Transverse colon (tissue), 4 donors: ENCODE measurements at regions not wholly inside any gene's neighbourhood (a gene's known extent, or its start where the extent isn't known, plus 50 kb on each side); places are given as distances from the start of the nearest gene placed in this dataset.
A peak's percentile ranks its signal among the peaks of the same experiment; 100 is the strongest.

Experiments
- DNase-seq: peaks from one replicate; pipeline ENCODE4 v3.0.0-alpha.2; 2019
- H3K27ac ChIP-seq, 4 donors: fragments of 200-600 bp; sonication (generic); 2 replicates each; pipeline ENCODE4 v1.5.1; 2016 to 2018; ENCODE audit warnings: inconsistent platforms in 4 of 4
- H3K27me3 ChIP-seq: fragments of 200-600 bp; sonication (generic); 2 replicates; pipeline ENCODE4 v1.5.1; 2017; ENCODE audit warnings: inconsistent platforms
- H3K36me3 ChIP-seq, 4 donors: fragments of 200-600 bp; sonication (generic); 2 replicates each; pipeline ENCODE4 v1.5.1; 2017 to 2019; ENCODE audit warnings: inconsistent platforms in 4 of 4
- H3K4me1 ChIP-seq, 4 donors: fragments of 200-600 bp; sonication (generic); 2 replicates each; pipeline ENCODE4 v1.5.1; 2017 to 2020; ENCODE audit warnings: inconsistent platforms in 4 of 4
- H3K4me3 ChIP-seq, 4 donors: fragments of 200-600 bp; sonication (generic); 1 replicate in 1 of 4; 2 replicates in 3 of 4; pipeline versions ENCODE4 v1.5.1 to v1.6.1; 2017 to 2019; ENCODE audit warnings: inconsistent platforms in 4 of 4
- H3K9me3 ChIP-seq, 2 donors: fragments of 200-600 bp; sonication (generic); 2 replicates each; pipeline ENCODE4 v1.5.1; 2017 to 2019; ENCODE audit warnings: inconsistent platforms in 2 of 2
- EP300 ChIP-seq: sonication (generic); formaldehyde crosslinking; IDR thresholded peaks from one replicate; pipeline ENCODE4 v1.6.1; 2017; ENCODE audit warnings: antibody characterized with exemption, low read depth
- POLR2A ChIP-seq: fragments of 450-650 bp; IDR thresholded peaks from one replicate; pipeline ENCODE4 v1.6.1; 2016; ENCODE audit warnings: antibody characterized with exemption, mild to moderate bottlenecking, moderate library complexity
- POLR2AphosphoS5 ChIP-seq, 3 donors: sonication (generic); formaldehyde crosslinking; IDR thresholded peaks; one replicate each; pipeline ENCODE4 v1.6.1; 2016; ENCODE audit warnings: antibody characterized with exemption in 3 of 3
- WGBS, 2 donors: methylation state at CpG; one replicate each; pipeline ENCODE4 v1.1.5; 2018; ENCODE audit warnings: low coverage in 1 of 2; 5-methylcytosine and 5-hydroxymethylcytosine counted together
- in situ Hi-C, 4 donors: fragments of 200-750 bp; cut with MboI; loops; one replicate each; pipeline versions ENCODE4 v1.15.0 to v1.15.1; 2017; ENCODE audit warnings: low sequenced_read_pairs in 3 of 4, low pct_ligation_motif_present in 1 of 4, low pct_unique_long_range_greater_than_20kb in 1 of 4
- intact Hi-C: fragments of 100-400 bp; cut with DNase I; formaldehyde crosslinking; loops from one replicate; pipeline ENCODE4 v1.15.1; 2023; ENCODE audit warnings: low total_unique reads
- TF ChIP-seq, protein P1 (sequence below), 5 experiments: fragments of 200-600 bp in 3 of 5; fragments of 450-650 bp in 2 of 5; sonication (generic) in 3 of 5; IDR thresholded peaks; 1 replicate in 2 of 5; 2 replicates in 3 of 5; pipeline ENCODE4 v1.5.1; 2016 to 2017; ENCODE audit warnings: antibody characterized with exemption in 5 of 5, inconsistent platforms in 3 of 5, mild to moderate bottlenecking in 2 of 5, moderate library complexity in 1 of 5

GRCh38 chr10:10612151-10612550 lies 405.5 kb upstream of the CELF2 start:
- Histone ChIP-seq H3K27me3 (no peaks in the 10 kb centered on the region), H3K4me1 (peaks cover 0 to 9% (median 0%) of the 10 kb centered on the region in 4 donors), H3K9me3 (no peaks in the 10 kb centered on the region), H3K4me3 (no peak overlapping the region), H3K36me3 (no peaks in the 10 kb centered on the region), H3K27ac (no peak overlapping the region)
- WGBS, 2 donors = 77 to 85% methylated on average over 3 of the region's 3 CpGs
- DNase-seq = no peak
- TF ChIP-seq EP300 (no peak), POLR2AphosphoS5 (IDR thresholded peaks at IDR 0.05) (no peak), POLR2A (no peak)
- TF ChIP-seq, protein P1, sequence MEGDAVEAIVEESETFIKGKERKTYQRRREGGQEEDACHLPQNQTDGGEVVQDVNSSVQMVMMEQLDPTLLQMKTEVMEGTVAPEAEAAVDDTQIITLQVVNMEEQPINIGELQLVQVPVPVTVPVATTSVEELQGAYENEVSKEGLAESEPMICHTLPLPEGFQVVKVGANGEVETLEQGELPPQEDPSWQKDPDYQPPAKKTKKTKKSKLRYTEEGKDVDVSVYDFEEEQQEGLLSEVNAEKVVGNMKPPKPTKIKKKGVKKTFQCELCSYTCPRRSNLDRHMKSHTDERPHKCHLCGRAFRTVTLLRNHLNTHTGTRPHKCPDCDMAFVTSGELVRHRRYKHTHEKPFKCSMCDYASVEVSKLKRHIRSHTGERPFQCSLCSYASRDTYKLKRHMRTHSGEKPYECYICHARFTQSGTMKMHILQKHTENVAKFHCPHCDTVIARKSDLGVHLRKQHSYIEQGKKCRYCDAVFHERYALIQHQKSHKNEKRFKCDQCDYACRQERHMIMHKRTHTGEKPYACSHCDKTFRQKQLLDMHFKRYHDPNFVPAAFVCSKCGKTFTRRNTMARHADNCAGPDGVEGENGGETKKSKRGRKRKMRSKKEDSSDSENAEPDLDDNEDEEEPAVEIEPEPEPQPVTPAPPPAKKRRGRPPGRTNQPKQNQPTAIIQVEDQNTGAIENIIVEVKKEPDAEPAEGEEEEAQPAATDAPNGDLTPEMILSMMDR (IDR thresholded peaks at IDR 0.05) = no peak
- intact Hi-C loops (no loop called here), in situ Hi-C loops (no loop called here)

DNA sequence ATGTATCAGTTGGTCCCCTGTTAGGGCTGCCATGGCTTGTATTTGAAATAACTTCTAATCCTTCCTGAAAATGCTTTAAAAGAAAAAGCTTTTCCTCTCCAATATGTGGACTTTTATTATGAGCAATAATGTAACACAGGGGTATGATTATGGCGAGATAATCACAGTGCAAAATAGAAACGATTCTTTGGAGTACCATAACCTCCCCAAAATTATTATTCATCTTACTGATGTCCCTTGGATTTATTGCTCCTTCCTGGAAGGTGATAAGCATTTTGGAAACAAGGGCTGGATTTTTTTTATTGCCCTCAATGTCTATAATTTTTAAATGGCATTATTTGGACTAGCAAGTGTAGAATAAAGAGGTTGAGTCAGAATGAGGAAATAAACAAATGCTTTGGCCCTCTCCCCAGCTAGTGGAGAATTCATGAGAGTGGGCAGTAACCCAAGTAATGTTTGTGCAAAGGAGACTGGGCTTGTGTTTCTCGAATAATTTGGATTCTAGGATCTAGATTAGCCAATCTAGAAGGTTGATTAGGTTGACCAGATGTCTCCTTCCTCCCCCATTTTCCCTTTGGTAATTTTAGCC lies 403.9 kb upstream of the CELF2 start:
- TF ChIP-seq, protein P1 (IDR thresholded peaks at IDR 0.05) = no peak
- TF ChIP-seq POLR2A (no peak), POLR2AphosphoS5 (IDR thresholded peaks at IDR 0.05) (peak in 1 of 3 donors; percentile 12), EP300 (no peak)
- Histone ChIP-seq H3K4me1 (peaks cover 0 to 9% (median 0%) of the 10 kb centered on the region in 4 donors), H3K4me3 (no peak overlapping the region), H3K27ac (peak overlapping the region in 1 of 4 donors; percentile 39), H3K27me3 (no peaks in the 10 kb centered on the region), H3K9me3 (no peaks in the 10 kb centered on the region), H3K36me3 (no peaks in the 10 kb centered on the region)
- in situ Hi-C loops (no loop called here), intact Hi-C loops (no loop called here)
- WGBS, 2 donors = 11 to 29% methylated on average over 3 of the region's 3 CpGs
- DNase-seq = no peak

DNA sequence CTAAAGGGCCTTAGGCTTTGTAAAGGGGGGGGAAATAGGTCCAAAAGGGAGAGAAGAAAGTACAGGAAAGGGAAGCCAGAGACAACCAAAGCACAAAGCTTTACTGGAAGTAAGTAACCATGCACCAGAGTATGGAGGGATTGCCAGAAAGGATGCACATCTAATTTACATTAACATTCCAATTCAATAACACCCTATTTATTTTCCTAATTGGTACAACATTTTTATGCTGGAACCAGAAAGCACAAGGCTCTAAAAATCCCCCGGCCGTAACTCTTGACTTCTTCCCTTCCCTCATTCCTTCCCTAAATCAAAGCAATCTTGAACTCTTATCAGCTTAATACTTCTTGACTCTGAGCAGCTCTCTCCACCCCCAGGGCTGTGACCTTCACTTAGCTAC lies 400.0 kb upstream of the CELF2 start:
- no peak overlapping the region for H3K27ac ChIP-seq
- no peaks in the 10 kb centered on the region for H3K9me3 ChIP-seq
- peaks cover 0 to 9% (median 0%) of the 10 kb centered on the region in 4 donors for H3K4me1 ChIP-seq
- in situ Hi-C loops = no loop called here
- 87 to 100% methylated on average over 2 of the region's 2 CpGs for WGBS, 2 donors
- intact Hi-C loops = no loop called here
- H3K27me3 ChIP-seq = no peaks in the 10 kb centered on the region
- no peak overlapping the region for H3K4me3 ChIP-seq
- DNase-seq = no peak
- no peaks in the 10 kb centered on the region for H3K36me3 ChIP-seq
- TF ChIP-seq POLR2A (no peak), EP300 (no peak), POLR2AphosphoS5 (IDR thresholded peaks at IDR 0.05) (no peak)
- TF ChIP-seq, protein P1 (IDR thresholded peaks at IDR 0.05) = no peak

DNA sequence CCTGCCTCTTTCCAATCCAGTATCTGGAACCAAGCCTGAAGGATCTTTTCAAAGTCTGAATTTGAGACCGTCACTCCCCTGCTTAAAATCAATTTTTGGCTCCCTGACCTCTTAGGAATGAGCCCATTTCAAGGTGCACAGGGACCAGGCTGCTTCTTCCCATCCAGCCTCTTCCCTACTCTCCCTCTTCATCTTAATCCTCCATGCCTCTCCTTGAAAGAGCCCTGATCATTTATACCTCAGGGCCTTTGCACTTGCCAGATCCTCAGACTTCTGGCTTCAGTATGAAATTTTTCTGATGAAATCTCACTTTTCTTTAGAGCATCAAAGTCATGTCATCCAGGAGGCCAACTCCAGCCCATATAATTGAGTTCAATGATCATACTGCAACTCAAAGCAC lies 399.5 kb upstream of the CELF2 start:
- Histone ChIP-seq H3K4me1 (peaks cover 0 to 9% (median 0%) of the 10 kb centered on the region in 4 donors), H3K27ac (no peak overlapping the region), H3K36me3 (no peaks in the 10 kb centered on the region), H3K27me3 (no peaks in the 10 kb centered on the region), H3K9me3 (no peaks in the 10 kb centered on the region), H3K4me3 (no peak overlapping the region)
- DNase-seq = no peak
- 67 to 76% methylated on average over 1 of the region's 1 CpG for WGBS, 2 donors
- TF ChIP-seq POLR2A (no peak), POLR2AphosphoS5 (IDR thresholded peaks at IDR 0.05) (no peak), EP300 (no peak)
- TF ChIP-seq, protein P1 (IDR thresholded peaks at IDR 0.05) = no peak
- in situ Hi-C loops = no loop called here
- intact Hi-C loops = no loop called here
